Testis (tissue), 2 donors: ENCODE measurements at regions not wholly inside any gene's neighbourhood (a gene's known extent, or its start where the extent isn't known, plus 50 kb on each side); places are given as distances from the start of the nearest gene placed in this dataset.
A peak's percentile ranks its signal among the peaks of the same experiment; 100 is the strongest.

Experiments used
- DNase-seq: peaks from one replicate; pipeline ENCODE4 v3.0.0-alpha.2; 2019
- H3K27ac ChIP-seq, 2 donors: fragments of 200-600 bp; sonication (generic); one replicate each; pipeline ENCODE4 v1.5.1; 2019
- H3K27me3 ChIP-seq: fragments of 200-600 bp; sonication (generic); one replicate; pipeline ENCODE4 v1.5.1; 2019
- H3K36me3 ChIP-seq: fragments of 200-600 bp; sonication (generic); one replicate; pipeline ENCODE4 v1.5.1; 2017; ENCODE audit warnings: low read depth; ENCODE audit errors: missing control alignments
- H3K4me1 ChIP-seq: fragments of 200-600 bp; sonication (generic); one replicate; pipeline ENCODE4 v1.5.1; 2019
- H3K4me3 ChIP-seq, 2 donors: fragments of 200-600 bp; sonication (generic); one replicate each; pipeline ENCODE4 v1.5.1; 2017 to 2019
- H3K9me3 ChIP-seq: fragments of 200-600 bp; sonication (generic); one replicate; pipeline ENCODE4 v1.5.1; 2017
- CTCF ChIP-seq, 3 experiments: fragments of 450-650 bp in 2 of 3; fragments of 200-600 bp in 1 of 3; sonication (generic) in 1 of 3; IDR thresholded peaks; one replicate each; pipeline ENCODE4 v1.5.1; 2016 to 2019; ENCODE audit warnings: antibody characterized with exemption in 3 of 3, mild to moderate bottlenecking in 2 of 3, moderate library complexity in 1 of 3
- POLR2A ChIP-seq: fragments of 450-650 bp; IDR thresholded peaks from one replicate; pipeline ENCODE4 v1.6.1; 2017; ENCODE audit warnings: antibody characterized with exemption, mild to moderate bottlenecking, moderate library complexity
- WGBS, 2 donors: methylation state at CpG; one replicate each; pipeline ENCODE4 v1.1.5; 2018; 5-methylcytosine and 5-hydroxymethylcytosine counted together
- intact Hi-C: fragments of 100-400 bp; cut with DNase I; formaldehyde crosslinking; loops from one replicate; pipeline ENCODE4 v1.15.1; 2023; ENCODE audit warnings: low total_unique reads

- WGBS, 2 donors: 35 to 36% methylated on average over 2 of the region's 2 CpGs
- H3K36me3 ChIP-seq: no peaks in the 10 kb centered on the region
- H3K4me1 ChIP-seq: no peaks in the 10 kb centered on the region
- H3K9me3 ChIP-seq: no peaks in the 10 kb centered on the region
- intact Hi-C loops: no loop called here
- H3K27me3 ChIP-seq: no peaks in the 10 kb centered on the region
- no peak overlapping the region for H3K27ac ChIP-seq
- H3K4me3 ChIP-seq: no peak overlapping the region
- DNase-seq: no peak
- TF ChIP-seq POLR2A (no peak), CTCF (IDR thresholded peaks at IDR 0.05) (no peak)
These were observed 131.0 kb upstream of the SLC34A2 start for GRCh38 chr4:25524663-25525062.

DNA sequence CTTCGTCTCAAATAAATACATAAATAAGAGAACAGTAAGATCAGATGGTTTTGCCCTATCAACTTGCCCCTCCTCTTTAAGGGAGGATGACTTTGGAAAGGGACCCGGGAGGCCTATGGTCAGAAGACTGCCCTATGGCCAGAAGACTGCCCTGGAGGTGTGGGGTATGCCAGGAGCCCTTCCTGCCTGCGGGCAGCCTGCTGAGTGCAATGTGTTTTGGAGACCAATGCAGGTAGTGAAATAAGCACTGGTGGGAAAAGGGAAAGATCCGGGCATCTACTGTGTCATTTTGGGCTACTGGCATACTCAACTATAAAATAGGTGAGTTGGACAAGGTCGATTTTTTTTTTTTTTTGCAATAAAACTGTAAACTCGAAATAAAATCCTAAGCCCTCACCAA is 129.8 kb upstream of the SLC34A2 start:
- Histone ChIP-seq H3K27me3 (no peaks in the 10 kb centered on the region), H3K4me3 (no peak overlapping the region), H3K36me3 (no peaks in the 10 kb centered on the region), H3K27ac (no peak overlapping the region), H3K4me1 (no peaks in the 10 kb centered on the region), H3K9me3 (no peaks in the 10 kb centered on the region)
- no peak for DNase-seq
- TF ChIP-seq CTCF (IDR thresholded peaks at IDR 0.05) (no peak), POLR2A (no peak)
- intact Hi-C loops: no loop called here
- 93 to 96% methylated on average over 6 of the region's 6 CpGs for WGBS, 2 donors

- no peaks in the 10 kb centered on the region for H3K36me3 ChIP-seq
- no peaks in the 10 kb centered on the region for H3K4me1 ChIP-seq
- no peaks in the 10 kb centered on the region for H3K27me3 ChIP-seq
- H3K9me3 ChIP-seq: no peaks in the 10 kb centered on the region
- DNase-seq: no peak
- H3K4me3 ChIP-seq: no peak overlapping the region
- no peak overlapping the region for H3K27ac ChIP-seq
- intact Hi-C loops: no loop called here
- no peak for TF ChIP-seq CTCF (IDR thresholded peaks at IDR 0.05)
- 76 to 85% methylated on average over 1 of the region's 1 CpG for WGBS, 2 donors
These were observed 128.6 kb upstream of the SLC34A2 start for GRCh38 chr4:25527034-25527433.

DNA sequence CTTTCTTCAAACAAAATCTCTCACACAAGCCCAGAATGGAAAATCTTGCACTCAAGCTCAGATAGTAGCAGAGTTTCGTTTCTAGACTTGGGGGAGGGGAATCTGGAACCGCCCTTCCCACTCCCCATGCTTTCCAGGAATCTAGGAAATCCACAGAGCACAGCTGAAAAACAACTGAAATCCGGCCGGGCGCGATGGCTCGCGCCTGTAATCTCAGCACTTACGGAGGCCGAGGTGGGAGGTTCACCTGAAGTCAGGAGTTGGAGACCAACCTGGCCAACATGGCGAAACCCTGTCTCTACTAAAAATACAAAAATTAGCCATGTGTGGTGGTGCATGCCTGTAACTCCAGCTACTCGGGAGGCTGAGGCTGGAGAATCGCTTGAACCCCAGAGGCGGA is 127.3 kb upstream of the SLC34A2 start:
- Histone ChIP-seq H3K27ac (no peak overlapping the region), H3K27me3 (no peaks in the 10 kb centered on the region), H3K4me1 (no peaks in the 10 kb centered on the region), H3K4me3 (peak overlapping the region in 1 of 2 donors; percentile 46), H3K36me3 (no peaks in the 10 kb centered on the region), H3K9me3 (no peaks in the 10 kb centered on the region)
- TF ChIP-seq CTCF (IDR thresholded peaks at IDR 0.05): no peak
- no peak for TF ChIP-seq POLR2A
- WGBS, 2 donors: 59 to 75% methylated on average over 14 of the region's 14 CpGs
- intact Hi-C loops: no loop called here
- no peak for DNase-seq

DNA sequence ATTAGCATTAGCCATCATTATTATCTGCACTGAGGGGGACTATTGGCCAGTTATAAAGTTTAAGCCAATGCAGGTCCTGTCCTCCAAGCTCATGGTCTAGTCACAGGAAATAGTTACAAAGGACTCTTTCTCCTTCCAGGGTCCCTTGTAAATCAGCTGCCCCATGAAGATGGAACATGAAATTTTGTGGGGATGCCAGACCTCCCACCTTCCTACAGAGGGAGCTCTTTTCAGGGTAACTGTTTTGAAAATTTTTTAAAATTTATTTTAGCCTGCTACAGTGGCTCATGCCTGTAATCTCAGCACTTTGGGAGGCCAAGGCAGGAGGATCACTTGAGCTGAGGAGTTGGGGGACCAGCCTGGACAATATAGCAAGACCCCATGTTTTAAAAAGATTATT is 124.4 kb upstream of the SLC34A2 start:
- no peak overlapping the region for H3K4me3 ChIP-seq
- H3K27me3 ChIP-seq: no peaks in the 10 kb centered on the region
- no peak for TF ChIP-seq POLR2A
- TF ChIP-seq CTCF (IDR thresholded peaks at IDR 0.05): peak in 1 of 3 experiments; percentile 21
- H3K36me3 ChIP-seq: no peaks in the 10 kb centered on the region
- DNase-seq: no peak
- no peaks in the 10 kb centered on the region for H3K9me3 ChIP-seq
- H3K4me1 ChIP-seq: no peaks in the 10 kb centered on the region
- H3K27ac ChIP-seq: no peak overlapping the region
- intact Hi-C loops: no loop called here
